Jurkat, Clone E6-1 (cell line): ENCODE measurements at regions not wholly inside any gene's neighbourhood (a gene's known extent, or its start where the extent isn't known, plus 50 kb on each side); places are given as distances from the start of the nearest gene placed in this dataset.
"Not testable (repeated sequence)": the region's sequence is repeated elsewhere in the genome, so short reads cannot be mapped to it uniquely, and the experiment has no call there.

ENCODE experiments used
- DNase-seq: peaks from one replicate; pipeline ENCODE4 v3.0.0-alpha.2; 2011; ENCODE audit warnings: low read depth, low spot score
- H3K4me3 ChIP-seq: 2 replicates; pipeline ENCODE4 v1.5.1; 2011; ENCODE audit warnings: mild to moderate bottlenecking, low read length, control low read depth, moderate library complexity

DNA sequence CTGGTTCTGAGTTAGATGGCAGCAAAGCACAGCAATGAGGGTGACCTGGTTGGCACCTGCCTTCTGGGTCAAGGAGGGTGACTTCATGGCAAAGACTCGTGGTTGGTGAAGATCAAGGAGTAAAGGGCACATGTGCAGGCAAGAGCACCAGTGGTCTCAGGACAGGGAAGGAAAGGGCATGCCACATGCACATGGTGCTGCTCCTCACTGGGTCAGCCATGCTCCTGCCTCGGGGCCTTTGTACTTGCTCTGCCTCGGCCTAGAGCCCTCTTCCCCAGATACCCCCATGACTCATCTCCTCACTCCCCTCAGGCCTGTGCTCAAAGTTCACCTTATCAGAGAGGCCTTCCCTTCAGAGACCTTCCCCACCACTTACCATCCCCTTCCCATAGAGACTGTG lies 106.7 kb upstream of the KDM7A start:
- no peak overlapping the region for H3K4me3 ChIP-seq
- no peak for DNase-seq

DNA sequence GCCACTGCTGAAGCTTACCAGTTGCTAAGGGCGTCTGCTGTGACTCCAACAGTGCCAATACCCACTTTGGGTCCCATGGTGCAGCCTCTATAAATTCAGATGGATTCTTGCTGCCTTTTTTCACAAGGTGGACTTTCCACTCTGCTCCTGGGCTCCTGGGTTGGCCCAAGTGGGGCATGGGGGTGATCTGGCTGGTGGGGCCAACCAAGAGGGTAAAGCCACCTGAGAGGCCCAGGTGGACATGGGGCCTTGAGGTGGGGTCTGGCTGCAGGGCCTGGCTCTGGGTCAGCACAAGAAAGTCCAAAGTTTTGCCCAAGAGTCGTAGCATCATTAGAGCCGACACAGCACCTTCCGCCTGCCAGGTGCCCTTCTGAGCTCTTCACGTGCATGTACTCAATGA lies 105.2 kb upstream of the KDM7A start:
- no peak for DNase-seq
- no peak overlapping the region for H3K4me3 ChIP-seq

DNA sequence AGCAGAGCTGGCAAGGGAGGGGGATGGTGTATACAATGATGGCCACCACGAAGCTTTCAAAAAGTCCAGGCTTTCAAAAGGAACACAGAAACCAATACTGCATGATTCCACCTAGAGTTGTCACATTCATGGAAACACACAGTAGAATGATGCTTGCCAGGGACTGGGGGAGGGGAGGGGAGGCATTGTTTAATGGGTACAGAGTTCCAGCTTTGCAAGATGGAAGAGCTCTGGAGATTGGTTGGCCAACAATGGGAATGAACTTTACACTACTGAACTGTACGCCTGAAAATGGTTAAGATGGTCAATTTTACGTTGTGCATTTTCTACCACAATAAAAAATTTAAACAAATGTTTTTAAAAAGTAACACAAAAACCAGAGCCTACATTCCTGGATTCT lies 104.5 kb upstream of the KDM7A start:
- DNase-seq: no peak

DNA sequence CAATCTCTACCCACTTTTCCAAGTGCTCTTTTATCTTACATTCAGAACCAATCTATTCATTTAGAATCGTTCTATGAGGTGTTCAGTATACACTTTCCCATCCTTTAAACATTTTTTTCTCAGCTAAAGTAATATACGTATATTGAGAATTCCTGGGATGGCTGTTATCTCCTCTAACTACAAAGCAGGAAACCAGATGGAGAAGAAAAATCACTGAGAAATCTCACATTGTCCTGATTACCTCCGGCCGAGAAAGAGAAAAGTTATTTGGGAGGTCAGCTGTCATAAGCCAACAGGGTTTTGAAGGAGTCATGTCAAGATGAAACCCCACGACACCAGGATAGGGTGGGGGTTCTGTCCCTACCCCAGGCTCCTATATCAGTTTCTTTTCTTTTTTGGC lies 99.2 kb upstream of the KDM7A start:
- no peak overlapping the region for H3K4me3 ChIP-seq
- DNase-seq: no peak

More for the DNA sequence above, 104.5 kb upstream of the KDM7A start:
- no peak overlapping the region for H3K4me3 ChIP-seq

GRCh38 chr7:140275069-140275965 lies 98.5 kb upstream of the KDM7A start:
- no peak for DNase-seq
- H3K4me3 ChIP-seq: no peak overlapping the region

DNA sequence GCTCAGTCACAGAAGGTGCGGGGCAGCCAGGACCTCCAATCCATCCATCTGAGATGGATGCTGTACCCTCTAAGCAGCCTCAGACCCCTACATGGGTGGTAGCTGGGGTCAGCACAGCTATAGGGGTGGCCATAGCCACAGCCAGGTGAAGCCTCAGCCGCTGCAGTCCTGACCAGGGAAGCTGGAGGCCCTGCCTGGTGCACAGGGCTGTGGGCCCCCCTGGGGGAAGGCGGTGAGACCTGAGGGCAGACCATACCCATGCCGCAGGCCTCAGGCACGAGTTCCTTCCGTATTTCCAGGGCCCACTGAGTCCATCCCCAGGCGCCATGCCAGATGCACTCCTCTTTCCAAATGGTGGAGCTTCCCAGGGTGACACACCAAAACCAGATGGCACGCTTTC lies 96.6 kb upstream of the KDM7A start:
- no peak overlapping the region for H3K4me3 ChIP-seq
- no peak for DNase-seq

- DNase-seq, H3K4me3 ChIP-seq: not testable (repeated sequence)
Measured at GRCh38 chr7:140271643-140271968, 94.8 kb upstream of the KDM7A start.

DNA sequence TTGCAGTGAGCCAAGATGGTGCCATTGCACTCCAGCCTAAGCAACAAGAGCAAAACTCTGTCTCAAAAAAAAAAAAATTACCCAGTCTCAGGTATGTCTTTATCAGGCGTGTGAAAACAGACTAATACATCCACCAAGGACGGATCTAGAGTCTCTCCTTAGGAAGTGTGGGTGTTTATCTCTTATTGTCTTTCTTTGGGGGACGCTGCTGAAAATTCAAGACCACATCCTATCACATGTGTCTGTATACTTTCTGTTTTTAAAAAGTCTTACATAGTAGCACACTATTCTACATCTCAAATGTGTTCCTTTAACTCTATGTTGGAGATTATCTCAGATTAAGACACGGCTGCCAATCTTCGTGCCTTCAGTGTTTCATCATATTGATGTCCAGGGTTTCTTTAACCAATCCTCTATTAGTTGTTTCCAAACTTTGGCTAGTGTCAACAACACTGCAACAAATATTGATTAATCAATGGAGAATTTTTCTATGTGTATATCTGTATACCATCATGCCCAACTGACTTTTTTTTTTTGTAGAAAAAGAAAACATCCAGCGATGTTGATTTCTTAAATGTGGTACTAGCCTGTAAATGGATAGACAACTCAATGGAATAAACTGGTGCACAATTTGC lies 92.3 kb upstream of the KDM7A start:
- no peak overlapping the region for H3K4me3 ChIP-seq
- peak; percentile 33 for DNase-seq

GRCh38 chr7:140267381-140268226 lies 90.8 kb upstream of the KDM7A start:
- DNase-seq: peak; percentile 43
- H3K4me3 ChIP-seq: no peak overlapping the region

- peak; percentile 92 for DNase-seq
- peak overlapping the region; percentile 21 for H3K4me3 ChIP-seq
Measured at GRCh38 chr7:140263277-140263676, 86.5 kb upstream of the KDM7A start.

DNA sequence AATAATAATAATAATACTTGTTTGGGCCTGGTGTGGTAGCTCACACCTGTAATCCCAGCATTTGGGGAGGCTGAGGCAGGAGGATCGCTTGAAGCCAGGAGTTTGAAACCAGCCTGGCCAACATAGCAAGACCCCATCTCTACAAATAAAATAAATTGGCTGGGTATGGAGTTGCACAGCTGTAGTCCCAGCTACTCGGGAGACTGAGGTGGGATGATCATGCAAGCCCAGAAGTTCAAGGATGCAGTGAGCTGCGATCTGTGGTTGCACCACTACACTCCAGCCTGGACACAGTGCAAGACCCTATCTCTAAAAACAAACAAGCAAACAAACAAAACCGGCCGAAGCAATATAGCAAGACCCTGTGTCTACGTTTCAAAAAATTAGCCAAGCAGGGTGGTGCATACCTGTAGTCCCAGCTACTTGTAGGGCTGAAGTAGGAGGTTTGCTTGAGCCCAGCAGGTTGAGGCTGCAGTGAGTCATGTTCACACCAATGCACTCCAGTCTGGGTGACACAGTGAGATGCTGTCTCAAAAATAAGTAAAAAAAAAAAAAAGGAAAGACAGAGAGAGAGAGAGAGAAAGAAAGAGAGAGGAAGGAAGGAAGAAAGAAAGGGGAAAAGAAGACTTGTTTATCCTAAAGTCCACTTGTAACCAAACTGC lies 85.6 kb upstream of the KDM7A start:
- no peak for DNase-seq
- H3K4me3 ChIP-seq: no peak overlapping the region

GRCh38 chr7:140261522-140261921 lies 84.7 kb upstream of the KDM7A start:
- no peak overlapping the region for H3K4me3 ChIP-seq
- DNase-seq: peak; percentile 87

GRCh38 chr7:140261105-140261486 lies 84.3 kb upstream of the KDM7A start:
- no peak overlapping the region for H3K4me3 ChIP-seq

GRCh38 chr7:140260352-140261104 lies 83.7 kb upstream of the KDM7A start:
- no peak overlapping the region for H3K4me3 ChIP-seq
- no peak for DNase-seq

More at GRCh38 chr7:140261105-140261486, 84.3 kb upstream of the KDM7A start:
- DNase-seq: no peak

- not testable (repeated sequence) for DNase-seq, H3K4me3 ChIP-seq
Measured at GRCh38 chr7:140257278-140257677, 80.5 kb upstream of the KDM7A start.

GRCh38 chr7:140254976-140255375 lies 78.2 kb upstream of the KDM7A start:
- not testable (repeated sequence) for DNase-seq, H3K4me3 ChIP-seq

- DNase-seq: no peak
- H3K4me3 ChIP-seq: no peak overlapping the region
Measured at GRCh38 chr7:140249036-140249806, 72.4 kb upstream of the KDM7A start.

DNA sequence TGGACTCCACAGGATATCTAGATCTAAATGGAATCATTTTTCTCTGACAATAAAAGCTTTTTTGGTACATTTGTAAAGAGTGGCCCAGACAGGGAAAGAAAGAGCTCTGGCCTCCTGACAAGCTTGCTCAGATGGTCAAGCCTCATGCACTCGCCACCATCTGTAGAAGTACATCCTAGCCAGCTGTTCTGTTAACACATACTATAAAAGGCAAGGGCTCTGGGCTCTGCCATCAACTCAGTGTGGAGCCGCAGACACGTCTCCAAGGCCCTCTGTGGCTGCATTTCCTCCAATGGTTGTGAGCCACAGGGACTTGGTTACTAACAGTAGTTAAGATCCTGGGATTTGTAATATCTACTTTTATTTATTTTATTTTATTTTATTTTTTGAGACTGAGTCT lies 70.8 kb upstream of the KDM7A start:
- DNase-seq: no peak
- H3K4me3 ChIP-seq: no peak overlapping the region
